IPS-18c (cell line): ENCODE measurements at regions not wholly inside any gene's neighbourhood (a gene's known extent, or its start where the extent isn't known, plus 50 kb on each side); places are given as distances from the start of the nearest gene placed in this dataset.
"Not testable (repeated sequence)": the region's sequence is repeated elsewhere in the genome, so short reads cannot be mapped to it uniquely, and the experiment has no call there.

Experiments
- H3K4me3 ChIP-seq: 2 replicates; pipeline ENCODE4 v1.7.0; 2013; ENCODE audit warnings: low read depth, mild to moderate bottlenecking, low read length, moderate library complexity; ENCODE audit not compliant: insufficient read depth
- H3K9me3 ChIP-seq: one replicate; pipeline ENCODE4 v1.6.1; 2013; ENCODE audit warnings: mild to moderate bottlenecking, low read length, moderate library complexity; ENCODE audit not compliant: control insufficient read depth, insufficient read depth

DNA sequence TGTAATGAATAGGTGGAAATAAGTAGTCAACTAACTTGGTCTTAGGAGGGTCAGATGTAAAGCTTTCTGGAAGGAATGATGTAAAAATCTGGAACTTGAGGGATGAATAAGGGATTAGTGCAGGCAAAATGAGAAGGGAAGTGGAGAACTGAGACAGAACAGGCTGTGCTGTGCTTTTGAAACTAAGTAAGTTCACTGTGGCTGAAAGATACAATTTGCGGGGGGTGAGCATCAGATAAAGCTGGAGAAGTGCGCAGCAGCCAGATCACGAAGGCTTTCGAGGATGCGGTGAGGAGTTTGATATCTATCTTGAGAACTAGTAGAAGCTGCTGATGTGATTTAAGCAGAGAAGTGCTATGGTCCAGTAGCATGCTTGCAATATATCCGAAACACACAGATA, 247.8 kb downstream of the RNF144B start:
- Histone ChIP-seq H3K4me3 (no peak overlapping the region), H3K9me3 (no peaks in the 10 kb centered on the region)

- Histone ChIP-seq H3K4me3 (no peak overlapping the region), H3K9me3 (no peaks in the 10 kb centered on the region)
Measured at GRCh38 chr6:18640134-18640533, 253.0 kb downstream of the RNF144B start.

DNA sequence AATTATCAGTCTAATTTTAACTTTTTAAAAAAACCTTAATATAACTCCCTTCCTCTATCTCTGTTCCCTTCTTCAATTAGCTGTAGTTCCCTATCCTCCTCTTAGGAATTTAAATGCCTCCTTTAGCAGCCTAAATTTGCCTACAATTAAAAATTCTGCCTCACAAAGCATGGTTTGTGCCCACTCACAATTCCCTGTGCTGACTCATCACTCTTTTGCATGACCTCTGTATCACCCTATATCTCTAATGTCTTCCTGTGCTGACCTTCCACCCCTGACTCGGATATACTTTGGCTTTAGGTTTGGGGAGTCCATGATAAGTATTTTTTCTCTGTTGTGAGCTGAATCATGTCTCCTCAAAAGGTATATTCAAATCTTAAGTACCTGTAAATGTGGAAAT, 253.6 kb downstream of the RNF144B start:
- Histone ChIP-seq H3K4me3 (no peak overlapping the region), H3K9me3 (no peaks in the 10 kb centered on the region)

GRCh38 chr6:18654821-18655220, 267.7 kb downstream of the RNF144B start:
- Histone ChIP-seq H3K4me3 (no peak overlapping the region), H3K9me3 (peaks cover 4% of the 10 kb centered on the region)

DNA sequence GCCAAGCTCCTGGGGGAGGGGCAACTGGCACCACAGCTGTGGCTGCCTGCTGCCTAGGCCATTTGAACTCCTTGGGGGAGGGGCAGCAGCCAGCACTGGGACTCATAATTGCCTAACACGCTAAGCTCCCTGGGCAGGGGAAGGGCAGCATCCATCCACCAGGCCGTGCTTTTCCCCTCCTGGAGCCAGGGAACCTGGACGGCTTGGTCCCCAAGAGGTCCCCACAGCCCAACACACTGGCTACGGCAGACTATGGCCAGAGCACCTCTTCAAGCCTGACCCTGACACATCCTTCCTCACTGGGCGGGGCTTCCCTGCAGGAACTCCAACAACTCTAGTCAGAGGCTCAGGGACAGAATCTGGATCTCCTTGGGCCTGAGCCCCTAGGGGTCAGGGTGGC, 269.4 kb downstream of the RNF144B start:
- Histone ChIP-seq H3K4me3 (no peak overlapping the region), H3K9me3 (peaks cover 4% of the 10 kb centered on the region)

DNA sequence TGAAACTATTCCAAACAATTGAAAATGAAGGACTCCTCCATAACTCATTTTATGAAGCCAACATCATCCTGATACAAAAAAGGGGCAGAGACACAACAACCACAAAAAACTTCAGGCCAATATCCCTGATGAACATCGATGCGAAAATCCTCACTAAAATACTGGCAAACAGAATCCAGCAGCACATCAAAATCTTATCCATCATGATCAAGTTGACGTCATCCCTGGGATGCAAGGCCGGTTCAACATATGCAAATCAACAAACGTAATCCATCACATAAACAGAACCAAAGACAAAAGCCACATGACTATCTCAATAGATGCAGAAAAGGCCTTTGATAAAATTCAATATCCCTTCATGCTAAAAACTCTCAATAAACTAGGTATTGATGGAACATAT, 272.8 kb downstream of the RNF144B start:
- not testable (repeated sequence) for H3K9me3 ChIP-seq, H3K4me3 ChIP-seq

DNA sequence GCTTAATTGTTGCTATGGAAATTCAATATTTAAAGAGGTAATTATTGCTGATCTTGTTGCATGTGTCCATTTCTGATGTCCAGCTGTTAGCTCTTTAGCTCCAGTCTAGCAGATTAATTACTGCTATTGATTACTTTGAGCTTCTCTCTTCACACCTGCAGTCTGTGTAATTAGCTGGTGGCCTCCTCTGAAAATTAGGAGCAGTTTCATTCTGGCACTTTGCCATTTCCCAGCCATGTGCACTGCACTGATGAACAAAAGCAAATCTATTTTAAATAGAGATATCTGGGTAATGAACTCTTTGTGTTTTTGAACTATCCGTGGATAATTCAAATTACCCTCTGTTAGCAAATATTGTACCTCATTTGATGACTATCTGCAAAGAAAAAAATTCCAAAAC, 275.9 kb downstream of the RNF144B start:
- Histone ChIP-seq H3K4me3 (no peak overlapping the region), H3K9me3 (no peaks in the 10 kb centered on the region)

GRCh38 chr6:18664401-18664800, 277.3 kb downstream of the RNF144B start:
- Histone ChIP-seq H3K4me3 (no peak overlapping the region), H3K9me3 (no peaks in the 10 kb centered on the region)

DNA sequence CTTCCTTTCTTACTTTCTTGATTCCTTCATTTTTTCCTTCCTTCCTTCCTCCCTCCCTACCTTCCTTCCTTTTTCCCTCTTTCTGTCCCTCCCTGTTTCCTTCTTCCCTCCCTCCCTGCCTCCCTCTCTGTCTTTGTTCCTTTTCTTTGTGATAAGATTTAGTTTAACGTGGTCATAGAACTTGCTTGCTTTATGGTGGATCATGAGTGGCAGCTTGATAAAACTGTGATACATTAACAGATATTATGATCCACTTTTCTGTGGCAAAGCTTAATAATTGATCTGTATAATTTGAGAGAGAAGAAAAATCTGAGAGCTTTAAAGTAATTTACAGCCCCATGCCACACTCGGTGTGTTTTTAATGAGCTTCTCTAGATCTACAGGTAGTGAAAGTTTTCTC, 280.5 kb downstream of the RNF144B start:
- Histone ChIP-seq H3K9me3 (no peaks in the 10 kb centered on the region), H3K4me3 (no peak overlapping the region)

GRCh38 chr6:18668994-18669393, 281.8 kb downstream of the RNF144B start:
- Histone ChIP-seq H3K4me3 (no peak overlapping the region), H3K9me3 (no peaks in the 10 kb centered on the region)

- Histone ChIP-seq H3K4me3 (no peak overlapping the region), H3K9me3 (no peaks in the 10 kb centered on the region)
Measured at GRCh38 chr6:18672852-18673251, 285.7 kb downstream of the RNF144B start.

GRCh38 chr6:18674346-18674745, 287.2 kb downstream of the RNF144B start:
- no peak overlapping the region for H3K4me3 ChIP-seq
- no peaks in the 10 kb centered on the region for H3K9me3 ChIP-seq

DNA sequence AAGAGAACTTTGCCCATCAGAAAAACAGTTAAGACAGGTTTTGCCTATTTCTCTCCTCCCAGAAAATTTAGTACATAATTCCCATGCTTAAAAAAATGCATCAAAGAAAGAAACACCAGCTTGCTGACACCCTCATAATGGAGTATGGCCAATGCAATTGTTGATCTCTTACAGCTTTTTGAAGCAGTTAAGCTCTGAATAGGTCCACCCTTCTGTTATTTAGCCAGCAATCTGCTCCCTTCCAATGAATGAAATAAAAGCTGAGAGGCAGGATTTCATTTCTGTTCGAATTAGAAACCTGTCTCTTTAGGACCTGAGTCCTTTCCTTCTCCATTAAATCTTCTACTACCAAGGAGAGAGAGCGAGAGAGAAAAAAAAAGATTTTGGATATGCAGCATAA, 288.7 kb downstream of the RNF144B start:
- no peaks in the 10 kb centered on the region for H3K9me3 ChIP-seq

DNA sequence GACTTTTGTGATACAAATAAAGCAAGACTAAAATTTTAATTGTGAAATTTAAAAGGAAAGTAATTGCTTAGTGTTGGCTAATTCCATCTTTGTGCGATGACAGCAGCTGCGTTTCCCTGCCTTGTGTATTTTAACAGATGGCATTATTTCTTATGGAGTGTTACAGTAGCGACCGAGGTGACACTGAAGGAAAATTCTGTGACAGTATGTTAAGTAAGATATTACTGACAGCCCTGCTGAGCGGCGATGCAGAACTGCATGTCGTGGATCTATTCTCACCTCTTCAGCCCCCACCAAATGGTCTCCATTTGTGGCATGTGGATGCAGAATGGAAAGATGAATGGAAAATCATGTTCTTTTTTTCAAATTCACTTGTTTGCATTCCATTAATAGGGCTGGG, 289.4 kb downstream of the RNF144B start:
- Histone ChIP-seq H3K9me3 (no peaks in the 10 kb centered on the region), H3K4me3 (no peak overlapping the region)

More for the DNA sequence above, 288.7 kb downstream of the RNF144B start:
- H3K4me3 ChIP-seq, result no peak overlapping the region

DNA sequence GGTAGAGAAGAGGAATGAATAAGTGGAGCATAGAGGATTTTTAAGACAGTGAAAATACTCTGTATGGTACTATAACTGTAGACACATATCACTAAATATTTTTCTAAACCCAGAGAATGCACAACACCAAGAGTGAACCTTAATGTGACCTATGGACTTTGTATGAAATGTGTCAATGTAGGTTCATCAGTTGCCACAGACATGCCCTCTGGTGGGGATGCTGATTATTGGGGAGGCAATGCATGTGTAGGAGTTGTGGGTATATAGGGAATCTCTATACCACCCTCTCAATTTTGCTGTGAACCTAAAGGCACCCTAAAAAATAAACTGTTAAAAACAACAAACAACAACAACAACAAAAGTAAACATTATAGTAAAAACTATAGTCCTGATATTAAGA, 293.7 kb downstream of the RNF144B start:
- Histone ChIP-seq H3K9me3 (no peaks in the 10 kb centered on the region), H3K4me3 (no peak overlapping the region)

GRCh38 chr6:18681832-18682503, 294.8 kb downstream of the RNF144B start:
- Histone ChIP-seq H3K9me3 (no peaks in the 10 kb centered on the region), H3K4me3 (no peak overlapping the region)

DNA sequence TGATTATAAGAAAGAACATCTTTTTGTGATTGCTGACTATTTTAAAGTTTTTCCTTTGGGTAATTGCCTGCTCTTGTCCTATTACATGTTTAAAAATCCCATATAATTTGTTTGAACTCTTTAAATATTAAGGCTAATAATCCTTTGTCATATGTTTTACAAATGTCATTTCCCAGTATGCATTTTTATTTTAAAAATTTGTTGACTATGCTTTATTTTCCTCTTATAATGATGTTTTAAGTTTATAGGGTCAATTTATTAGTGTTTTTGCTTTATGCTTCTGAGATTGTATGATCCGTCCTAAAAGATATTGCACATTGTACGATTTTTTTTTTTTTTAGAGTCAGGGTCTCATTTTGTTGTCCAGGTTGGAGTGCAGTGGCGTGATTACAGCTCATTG, 297.2 kb downstream of the RNF144B start:
- Histone ChIP-seq H3K9me3 (no peaks in the 10 kb centered on the region), H3K4me3 (no peak overlapping the region)

DNA sequence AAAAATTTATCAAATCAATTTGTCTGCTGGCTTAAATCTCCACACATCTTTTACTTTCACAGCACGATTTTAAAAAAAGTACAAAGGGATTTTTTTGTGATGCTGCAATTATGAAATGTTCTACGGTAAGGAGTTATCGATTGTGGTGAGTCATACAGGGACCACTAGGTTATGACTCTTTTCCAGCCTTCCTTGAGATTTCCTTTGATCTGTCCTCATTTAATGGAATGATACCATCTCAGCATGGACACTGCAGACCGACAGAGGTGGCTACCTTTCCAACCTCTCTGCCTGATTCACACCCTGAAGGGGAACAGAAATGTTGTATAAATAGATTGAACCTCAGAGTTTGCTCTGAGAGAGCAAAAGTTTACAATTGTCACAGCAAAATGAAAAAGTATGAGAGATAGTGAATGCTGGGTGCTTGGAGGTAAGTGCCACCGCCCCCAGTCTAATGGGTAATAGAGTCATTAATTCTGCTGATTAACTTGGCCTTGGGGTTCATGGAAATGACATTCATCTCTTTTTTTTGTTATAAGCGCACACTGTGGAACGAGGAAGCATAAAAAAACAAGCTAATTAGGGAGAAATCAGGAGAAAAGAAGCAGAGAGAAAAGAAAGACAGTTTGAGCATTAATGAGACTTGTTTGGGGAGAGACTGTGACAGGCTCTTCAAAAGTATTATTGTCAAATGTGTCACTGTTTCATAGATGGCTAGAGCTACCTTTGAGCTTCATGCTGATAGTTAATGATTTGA, 306.0 kb downstream of the RNF144B start:
- H3K9me3 ChIP-seq, result no peaks in the 10 kb centered on the region
- H3K4me3 ChIP-seq, result no peak overlapping the region

DNA sequence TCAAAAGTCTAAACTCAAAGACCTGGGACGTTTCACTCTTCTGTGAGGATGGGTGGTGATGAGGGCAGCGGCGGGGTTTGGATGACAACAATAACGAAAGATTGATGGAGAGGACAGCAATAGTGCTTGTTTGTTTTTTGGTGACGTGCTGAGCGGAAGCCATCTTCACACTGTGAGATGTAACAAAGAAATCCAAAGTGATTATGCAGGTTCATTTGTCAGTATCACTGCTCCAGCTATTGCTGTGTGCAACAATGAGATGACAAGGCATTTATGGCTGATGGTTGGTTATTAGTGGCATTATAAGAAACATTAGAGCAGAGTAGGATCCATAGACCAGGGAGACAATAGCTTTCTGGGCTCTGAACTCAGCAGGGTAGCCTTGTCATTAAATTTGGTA, 306.7 kb downstream of the RNF144B start:
- no peaks in the 10 kb centered on the region for H3K9me3 ChIP-seq

More for the DNA sequence above, 306.7 kb downstream of the RNF144B start:
- H3K4me3 ChIP-seq, result no peak overlapping the region
